Kidney glomerular epithelial cell (primary cell): ENCODE measurements at regions not wholly inside any gene's neighbourhood (a gene's known extent, or its start where the extent isn't known, plus 50 kb on each side); places are given as distances from the start of the nearest gene placed in this dataset.

Experiments used
- DNase-seq: peaks from one replicate; lab custom pipeline; 2025; lab: John Stamatoyannopoulos, UW

DNA sequence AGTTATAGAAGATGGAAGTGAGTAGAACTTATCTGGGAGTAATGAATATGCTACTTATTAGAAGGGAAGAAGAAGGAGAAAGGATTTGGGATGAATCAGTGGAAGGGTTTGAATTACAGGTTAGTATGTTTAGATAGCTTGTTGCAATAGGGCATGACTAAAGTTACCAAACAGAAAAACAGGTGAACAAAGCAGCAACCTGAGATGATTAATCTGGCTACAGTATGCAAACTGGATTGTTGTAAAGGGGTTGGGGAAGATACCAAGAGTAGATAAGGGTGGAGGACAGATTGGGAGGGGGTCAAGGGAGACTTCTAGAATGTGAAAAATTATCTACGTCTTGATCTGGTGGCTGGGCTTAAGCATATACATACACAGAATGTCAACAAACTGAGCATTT, 73.4 kb upstream of the CLEC14A start:
- DNase-seq: no peak

DNA sequence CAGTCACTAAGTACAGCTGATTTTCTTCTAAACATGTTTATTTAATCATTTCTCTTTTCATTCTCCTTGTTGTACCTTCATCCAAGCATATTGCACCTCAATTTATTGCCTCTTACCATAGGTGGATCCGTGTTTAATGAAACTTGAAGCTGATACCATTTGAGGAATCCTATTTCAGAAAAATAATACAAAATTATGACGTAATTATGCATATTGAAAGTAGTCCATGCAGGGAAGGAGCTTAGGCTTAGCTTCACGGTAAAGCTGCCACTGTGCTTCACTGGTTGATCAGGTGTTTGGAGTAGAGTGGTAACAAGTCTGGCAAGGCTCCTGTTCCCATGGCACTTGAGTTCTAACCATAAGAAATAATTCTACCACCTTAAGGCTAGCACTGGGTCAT, 61.0 kb upstream of the CLEC14A start:
- no peak for DNase-seq

DNA sequence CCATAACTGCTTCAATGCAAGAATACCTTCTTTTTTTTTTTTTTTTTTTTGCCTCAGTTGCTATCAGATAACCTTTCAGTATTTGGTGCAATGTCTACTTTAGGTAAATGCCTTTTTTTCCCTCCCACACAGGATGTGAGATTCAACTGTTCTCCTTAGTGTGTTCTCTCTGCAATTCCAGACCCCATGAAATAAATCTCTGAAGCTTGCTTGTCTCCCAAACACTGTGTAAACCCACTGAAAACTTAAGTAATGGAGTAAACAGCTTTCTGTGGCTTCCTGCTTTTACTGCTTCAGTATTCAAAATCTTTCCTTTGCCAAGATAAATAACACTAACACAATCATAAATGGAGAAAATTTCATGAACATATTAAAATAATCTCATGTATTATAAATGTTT, 55.8 kb upstream of the CLEC14A start:
- DNase-seq: no peak

DNA sequence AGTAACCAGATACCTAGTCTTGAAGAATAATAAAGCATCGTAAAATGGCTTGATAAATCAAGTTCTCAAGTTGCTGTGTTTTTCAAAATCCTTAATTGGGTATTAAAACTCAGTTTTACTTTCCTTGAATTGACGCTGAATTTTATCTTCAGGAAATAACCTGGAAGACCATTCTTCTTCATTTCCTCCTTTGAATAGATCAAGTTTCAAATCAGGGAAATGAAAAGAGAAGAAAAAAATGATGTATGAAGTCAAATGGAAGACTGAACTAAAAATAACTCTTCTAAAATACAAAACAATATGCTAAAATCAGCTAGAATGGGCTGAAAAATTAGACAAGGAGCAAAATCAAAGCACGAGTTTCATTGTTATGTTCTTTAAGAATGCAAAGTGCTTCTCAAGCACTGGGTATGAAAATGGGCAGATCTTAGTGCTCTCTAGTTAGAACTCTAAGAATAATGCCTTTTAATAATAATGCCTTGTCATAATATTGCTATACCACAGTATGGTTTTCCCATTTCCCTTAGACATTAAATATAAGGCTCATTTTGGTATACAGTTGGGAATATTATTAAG, 54.6 kb upstream of the CLEC14A start:
- DNase-seq: no peak

DNA sequence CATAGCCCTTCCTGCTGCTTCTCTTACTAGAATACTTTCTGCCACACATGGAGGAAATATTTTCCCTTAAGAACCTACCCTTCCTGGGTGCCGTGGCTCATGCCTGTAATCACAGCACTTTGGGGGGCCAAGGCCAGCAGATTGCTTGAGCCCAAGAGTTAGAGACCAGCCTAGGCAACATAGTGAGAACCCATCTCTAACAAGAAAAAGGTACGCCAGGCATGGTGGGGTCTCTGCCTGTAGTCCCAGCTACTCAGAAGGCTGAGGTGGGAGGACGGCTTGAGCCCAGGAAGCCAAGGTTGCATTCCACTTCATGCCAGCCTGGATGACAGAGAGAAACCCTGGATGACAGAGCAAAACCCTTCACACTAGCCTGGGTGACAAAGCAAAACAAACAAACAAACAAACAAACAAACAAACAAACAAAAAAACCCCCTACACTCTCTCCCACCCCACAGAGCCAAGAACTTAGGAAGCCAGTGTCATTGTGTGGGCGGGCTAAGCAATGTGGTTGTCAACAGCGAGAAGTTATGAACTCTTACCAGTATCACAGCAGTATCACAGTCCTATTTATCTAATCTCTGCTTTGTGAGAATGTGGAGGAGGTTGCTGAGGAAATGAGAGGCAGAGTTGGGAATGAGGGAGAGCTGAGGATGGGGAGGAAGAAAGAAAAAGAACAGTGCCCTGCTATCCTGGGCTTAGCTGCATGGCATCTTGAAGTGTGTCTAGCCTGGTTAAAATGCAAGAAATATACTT, 53.8 kb upstream of the CLEC14A start:
- DNase-seq: no peak
